WTC11 (cell line): ENCODE measurements at regions not wholly inside any gene's neighbourhood (a gene's known extent, or its start where the extent isn't known, plus 50 kb on each side); places are given as distances from the start of the nearest gene placed in this dataset.
"Not testable (repeated sequence)": the region's sequence is repeated elsewhere in the genome, so short reads cannot be mapped to it uniquely, and the experiment has no call there.

Experiments
- CBFB ChIP-seq: sonication (generic); formaldehyde crosslinking; IDR thresholded peaks from 2 replicates; pipeline ENCODE4 v1.8.1; 2022; ENCODE audit warnings: mild to moderate bottlenecking, low read depth, missing genetic modification reagents
- JUN ChIP-seq: sonication (generic); formaldehyde crosslinking; IDR thresholded peaks from 2 replicates; pipeline ENCODE4 v1.8.0; 2023; ENCODE audit warnings: mild to moderate bottlenecking, missing genetic modification reagents
- NFATC4 ChIP-seq: fragments of 250-450 bp; sonication (Bioruptor Pico); IDR thresholded peaks from 2 replicates; pipeline ENCODE4 v1.9.0; 2021; ENCODE audit warnings: mild to moderate bottlenecking
- RELA ChIP-seq: sonication (generic); formaldehyde crosslinking; IDR thresholded peaks from 2 replicates; pipeline ENCODE4 v1.8.1; 2022; ENCODE audit warnings: missing genetic modification reagents, mild to moderate bottlenecking, borderline replicate concordance
- TCF7 ChIP-seq: sonication (generic); formaldehyde crosslinking; IDR thresholded peaks from 2 replicates; pipeline ENCODE4 v1.8.0; 2022; ENCODE audit warnings: mild to moderate bottlenecking, low read depth, missing genetic modification reagents, moderate library complexity
- TEAD4 ChIP-seq: sonication (generic); formaldehyde crosslinking; IDR thresholded peaks from 2 replicates; pipeline ENCODE4 v1.8.0; 2022; ENCODE audit warnings: mild to moderate bottlenecking, missing genetic modification reagents
- ZNF121 ChIP-seq: sonication (generic); formaldehyde crosslinking; IDR thresholded peaks from 2 replicates; pipeline ENCODE4 v1.8.0; 2023; ENCODE audit warnings: missing genetic modification reagents
- ZNF138 ChIP-seq: sonication (generic); formaldehyde crosslinking; conservative IDR thresholded peaks from 2 replicates; pipeline ENCODE4 v1.8.1; 2022; ENCODE audit warnings: mild to moderate bottlenecking, moderate library complexity, missing genetic modification reagents
- ZNF263 ChIP-seq: sonication (generic); formaldehyde crosslinking; IDR thresholded peaks from 2 replicates; pipeline ENCODE4 v1.8.1; 2022; ENCODE audit warnings: low read depth, mild to moderate bottlenecking, moderate library complexity, missing genetic modification reagents
- TF ChIP-seq, protein P1 (sequence below): fragments of 200-600 bp; IDR thresholded peaks from 2 replicates; pipeline ENCODE4 v1.8.0; 2022; ENCODE audit warnings: antibody characterized with exemption
- TF ChIP-seq, protein P2 (sequence below): sonication (generic); formaldehyde crosslinking; IDR thresholded peaks from 2 replicates; pipeline ENCODE4 v1.8.0; 2022; ENCODE audit warnings: mild to moderate bottlenecking, missing genetic modification reagents
- TF ChIP-seq, protein P3 (sequence below): sonication (generic); formaldehyde crosslinking; IDR thresholded peaks from 2 replicates; pipeline ENCODE4 v1.8.1; 2022; ENCODE audit warnings: low read depth, mild to moderate bottlenecking, moderate library complexity, missing genetic modification reagents, borderline replicate concordance
- TF ChIP-seq, protein P4 (sequence below): sonication (generic); formaldehyde crosslinking; IDR thresholded peaks from 2 replicates; pipeline ENCODE4 v1.8.1; 2023; ENCODE audit warnings: mild to moderate bottlenecking, missing genetic modification reagents
- TF ChIP-seq, protein P5 (sequence below): sonication (generic); formaldehyde crosslinking; conservative IDR thresholded peaks from 2 replicates; pipeline ENCODE4 v1.8.1; 2023; ENCODE audit warnings: mild to moderate bottlenecking, low read depth, missing genetic modification reagents, moderate library complexity

DNA sequence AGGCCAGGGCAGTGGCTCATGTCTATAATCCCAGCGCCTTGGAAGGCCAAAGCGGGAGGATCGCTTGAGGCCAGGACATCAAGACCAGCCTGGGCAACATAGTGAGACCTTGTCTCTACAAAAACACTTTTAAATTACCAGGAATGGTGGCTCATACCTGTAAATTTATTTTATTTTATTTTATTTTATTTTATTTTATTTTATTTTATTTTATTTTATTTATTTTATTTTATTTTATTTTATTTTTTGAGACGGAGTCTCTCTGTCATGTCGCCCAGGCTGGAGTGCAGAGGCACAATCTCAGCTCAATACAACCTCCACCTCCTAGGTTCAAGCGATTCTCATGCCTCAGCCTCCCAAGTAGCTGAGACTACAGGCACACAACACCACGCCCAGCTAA, 152.1 kb upstream of the AUTS2 start:
- TF ChIP-seq, protein P1, sequence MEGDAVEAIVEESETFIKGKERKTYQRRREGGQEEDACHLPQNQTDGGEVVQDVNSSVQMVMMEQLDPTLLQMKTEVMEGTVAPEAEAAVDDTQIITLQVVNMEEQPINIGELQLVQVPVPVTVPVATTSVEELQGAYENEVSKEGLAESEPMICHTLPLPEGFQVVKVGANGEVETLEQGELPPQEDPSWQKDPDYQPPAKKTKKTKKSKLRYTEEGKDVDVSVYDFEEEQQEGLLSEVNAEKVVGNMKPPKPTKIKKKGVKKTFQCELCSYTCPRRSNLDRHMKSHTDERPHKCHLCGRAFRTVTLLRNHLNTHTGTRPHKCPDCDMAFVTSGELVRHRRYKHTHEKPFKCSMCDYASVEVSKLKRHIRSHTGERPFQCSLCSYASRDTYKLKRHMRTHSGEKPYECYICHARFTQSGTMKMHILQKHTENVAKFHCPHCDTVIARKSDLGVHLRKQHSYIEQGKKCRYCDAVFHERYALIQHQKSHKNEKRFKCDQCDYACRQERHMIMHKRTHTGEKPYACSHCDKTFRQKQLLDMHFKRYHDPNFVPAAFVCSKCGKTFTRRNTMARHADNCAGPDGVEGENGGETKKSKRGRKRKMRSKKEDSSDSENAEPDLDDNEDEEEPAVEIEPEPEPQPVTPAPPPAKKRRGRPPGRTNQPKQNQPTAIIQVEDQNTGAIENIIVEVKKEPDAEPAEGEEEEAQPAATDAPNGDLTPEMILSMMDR: not testable (repeated sequence)
- TF ChIP-seq, protein P2, sequence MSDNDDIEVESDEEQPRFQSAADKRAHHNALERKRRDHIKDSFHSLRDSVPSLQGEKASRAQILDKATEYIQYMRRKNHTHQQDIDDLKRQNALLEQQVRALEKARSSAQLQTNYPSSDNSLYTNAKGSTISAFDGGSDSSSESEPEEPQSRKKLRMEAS: not testable (repeated sequence)
- not testable (repeated sequence) for TF ChIP-seq RELA (CRISPR knock-in tag); ZNF138; ZNF263 (CRISPR knock-in tag); TCF7 (CRISPR knock-in tag); JUN (CRISPR knock-in tag); ZNF121 (CRISPR knock-in tag); NFATC4 (CRISPR knock-in tag); CBFB (CRISPR knock-in tag); TEAD4 (CRISPR knock-in tag)
- TF ChIP-seq, protein P3, sequence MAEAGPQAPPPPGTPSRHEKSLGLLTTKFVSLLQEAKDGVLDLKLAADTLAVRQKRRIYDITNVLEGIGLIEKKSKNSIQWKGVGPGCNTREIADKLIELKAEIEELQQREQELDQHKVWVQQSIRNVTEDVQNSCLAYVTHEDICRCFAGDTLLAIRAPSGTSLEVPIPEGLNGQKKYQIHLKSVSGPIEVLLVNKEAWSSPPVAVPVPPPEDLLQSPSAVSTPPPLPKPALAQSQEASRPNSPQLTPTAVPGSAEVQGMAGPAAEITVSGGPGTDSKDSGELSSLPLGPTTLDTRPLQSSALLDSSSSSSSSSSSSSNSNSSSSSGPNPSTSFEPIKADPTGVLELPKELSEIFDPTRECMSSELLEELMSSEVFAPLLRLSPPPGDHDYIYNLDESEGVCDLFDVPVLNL (CRISPR knock-in tag): not testable (repeated sequence)
- TF ChIP-seq, protein P4, sequence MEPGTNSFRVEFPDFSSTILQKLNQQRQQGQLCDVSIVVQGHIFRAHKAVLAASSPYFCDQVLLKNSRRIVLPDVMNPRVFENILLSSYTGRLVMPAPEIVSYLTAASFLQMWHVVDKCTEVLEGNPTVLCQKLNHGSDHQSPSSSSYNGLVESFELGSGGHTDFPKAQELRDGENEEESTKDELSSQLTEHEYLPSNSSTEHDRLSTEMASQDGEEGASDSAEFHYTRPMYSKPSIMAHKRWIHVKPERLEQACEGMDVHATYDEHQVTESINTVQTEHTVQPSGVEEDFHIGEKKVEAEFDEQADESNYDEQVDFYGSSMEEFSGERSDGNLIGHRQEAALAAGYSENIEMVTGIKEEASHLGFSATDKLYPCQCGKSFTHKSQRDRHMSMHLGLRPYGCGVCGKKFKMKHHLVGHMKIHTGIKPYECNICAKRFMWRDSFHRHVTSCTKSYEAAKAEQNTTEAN: not testable (repeated sequence)
- TF ChIP-seq, protein P5, sequence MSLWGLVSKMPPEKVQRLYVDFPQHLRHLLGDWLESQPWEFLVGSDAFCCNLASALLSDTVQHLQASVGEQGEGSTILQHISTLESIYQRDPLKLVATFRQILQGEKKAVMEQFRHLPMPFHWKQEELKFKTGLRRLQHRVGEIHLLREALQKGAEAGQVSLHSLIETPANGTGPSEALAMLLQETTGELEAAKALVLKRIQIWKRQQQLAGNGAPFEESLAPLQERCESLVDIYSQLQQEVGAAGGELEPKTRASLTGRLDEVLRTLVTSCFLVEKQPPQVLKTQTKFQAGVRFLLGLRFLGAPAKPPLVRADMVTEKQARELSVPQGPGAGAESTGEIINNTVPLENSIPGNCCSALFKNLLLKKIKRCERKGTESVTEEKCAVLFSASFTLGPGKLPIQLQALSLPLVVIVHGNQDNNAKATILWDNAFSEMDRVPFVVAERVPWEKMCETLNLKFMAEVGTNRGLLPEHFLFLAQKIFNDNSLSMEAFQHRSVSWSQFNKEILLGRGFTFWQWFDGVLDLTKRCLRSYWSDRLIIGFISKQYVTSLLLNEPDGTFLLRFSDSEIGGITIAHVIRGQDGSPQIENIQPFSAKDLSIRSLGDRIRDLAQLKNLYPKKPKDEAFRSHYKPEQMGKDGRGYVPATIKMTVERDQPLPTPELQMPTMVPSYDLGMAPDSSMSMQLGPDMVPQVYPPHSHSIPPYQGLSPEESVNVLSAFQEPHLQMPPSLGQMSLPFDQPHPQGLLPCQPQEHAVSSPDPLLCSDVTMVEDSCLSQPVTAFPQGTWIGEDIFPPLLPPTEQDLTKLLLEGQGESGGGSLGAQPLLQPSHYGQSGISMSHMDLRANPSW (CRISPR knock-in tag): not testable (repeated sequence)
